ENCODE measurements at regions not wholly inside any gene's neighbourhood (a gene's known extent, or its start where the extent isn't known, plus 50 kb on each side); places are given as distances from the start of the nearest gene placed in this dataset.

GRCh38 chr16:7137560-7138330 is 194.9 kb upstream of the RBFOX1 start:
- TF ChIP-seq, protein P1, sequence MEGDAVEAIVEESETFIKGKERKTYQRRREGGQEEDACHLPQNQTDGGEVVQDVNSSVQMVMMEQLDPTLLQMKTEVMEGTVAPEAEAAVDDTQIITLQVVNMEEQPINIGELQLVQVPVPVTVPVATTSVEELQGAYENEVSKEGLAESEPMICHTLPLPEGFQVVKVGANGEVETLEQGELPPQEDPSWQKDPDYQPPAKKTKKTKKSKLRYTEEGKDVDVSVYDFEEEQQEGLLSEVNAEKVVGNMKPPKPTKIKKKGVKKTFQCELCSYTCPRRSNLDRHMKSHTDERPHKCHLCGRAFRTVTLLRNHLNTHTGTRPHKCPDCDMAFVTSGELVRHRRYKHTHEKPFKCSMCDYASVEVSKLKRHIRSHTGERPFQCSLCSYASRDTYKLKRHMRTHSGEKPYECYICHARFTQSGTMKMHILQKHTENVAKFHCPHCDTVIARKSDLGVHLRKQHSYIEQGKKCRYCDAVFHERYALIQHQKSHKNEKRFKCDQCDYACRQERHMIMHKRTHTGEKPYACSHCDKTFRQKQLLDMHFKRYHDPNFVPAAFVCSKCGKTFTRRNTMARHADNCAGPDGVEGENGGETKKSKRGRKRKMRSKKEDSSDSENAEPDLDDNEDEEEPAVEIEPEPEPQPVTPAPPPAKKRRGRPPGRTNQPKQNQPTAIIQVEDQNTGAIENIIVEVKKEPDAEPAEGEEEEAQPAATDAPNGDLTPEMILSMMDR (IDR thresholded peaks at IDR 0.05), result no peak
- TF ChIP-seq POLR2A (IDR thresholded peaks at IDR 0.05) (no peak), EP300 (IDR thresholded peaks at IDR 0.05) (no peak), POLR2AphosphoS5 (IDR thresholded peaks at IDR 0.05) (no peak)

GRCh38 chr16:7132465-7132864 is 200.2 kb upstream of the RBFOX1 start:
- DNase-seq, result no peak
- no peaks in the 10 kb centered on the region for H3K9me3 ChIP-seq
- H3K36me3 ChIP-seq, result no peaks in the 10 kb centered on the region
- no peak for ATAC-seq (ENCODE audit: low FRiP score in 2 of 2)
- no peak overlapping the region for H3K4me3 ChIP-seq
- WGBS, 2 donors, result 93 to 94% methylated on average over 2 of the region's 2 CpGs
- H3K27ac ChIP-seq, result no peak overlapping the region
- no peaks in the 10 kb centered on the region for H3K27me3 ChIP-seq
- no peak for TF ChIP-seq POLR2A (IDR thresholded peaks at IDR 0.05)
- no peaks in the 10 kb centered on the region for H3K4me1 ChIP-seq

More at GRCh38 chr16:7137560-7138330, 194.9 kb upstream of the RBFOX1 start:
- Histone ChIP-seq H3K4me1 (no peaks in the 10 kb centered on the region), H3K27me3 (no peaks in the 10 kb centered on the region), H3K36me3 (no peaks in the 10 kb centered on the region), H3K9me3 (no peaks in the 10 kb centered on the region), H3K27ac (no peak overlapping the region), H3K4me3 (no peak overlapping the region)
- DNase-seq, result no peak
- 49 to 54% methylated on average over 8 of the region's 8 CpGs for WGBS, 2 donors
- ATAC-seq (ENCODE audit: low FRiP score in 2 of 2), result no peak

GRCh38 chr16:7124701-7125100 is 207.9 kb upstream of the RBFOX1 start:
- Histone ChIP-seq H3K27me3 (no peaks in the 10 kb centered on the region), H3K4me1 (no peaks in the 10 kb centered on the region)
- TF ChIP-seq EP300 (IDR thresholded peaks at IDR 0.05), result no peak
- TF ChIP-seq, protein P1 (IDR thresholded peaks at IDR 0.05), result no peak

GRCh38 chr16:7124242-7124641 is 208.4 kb upstream of the RBFOX1 start:
- H3K4me3 ChIP-seq, result no peak overlapping the region
- TF ChIP-seq EP300 (IDR thresholded peaks at IDR 0.05) (no peak), POLR2A (IDR thresholded peaks at IDR 0.05) (no peak), POLR2AphosphoS5 (IDR thresholded peaks at IDR 0.05) (no peak)
- TF ChIP-seq, protein P1 (IDR thresholded peaks at IDR 0.05), result no peak
- H3K4me1 ChIP-seq, result no peaks in the 10 kb centered on the region
- ATAC-seq (ENCODE audit: low FRiP score in 2 of 2) (no peak), DNase-seq (no peak)
- H3K27me3 ChIP-seq, result no peaks in the 10 kb centered on the region
- H3K36me3 ChIP-seq, result no peaks in the 10 kb centered on the region
- H3K9me3 ChIP-seq, result no peaks in the 10 kb centered on the region
- 61 to 74% methylated on average over 2 of the region's 2 CpGs for WGBS, 2 donors
- H3K27ac ChIP-seq, result no peak overlapping the region

More at GRCh38 chr16:7124701-7125100, 207.9 kb upstream of the RBFOX1 start:
- 58 to 64% methylated on average over 5 of the region's 5 CpGs for WGBS, 2 donors
- ATAC-seq (ENCODE audit: low FRiP score in 2 of 2) (no peak), DNase-seq (no peak)
- H3K9me3 ChIP-seq, result no peaks in the 10 kb centered on the region
- no peak overlapping the region for H3K4me3 ChIP-seq
- H3K27ac ChIP-seq, result no peak overlapping the region
- no peaks in the 10 kb centered on the region for H3K36me3 ChIP-seq

GRCh38 chr16:7116734-7117133 is 215.9 kb upstream of the RBFOX1 start:
- 57 to 71% methylated on average over 3 of the region's 3 CpGs for WGBS, 2 donors
- H3K4me1 ChIP-seq, result no peaks in the 10 kb centered on the region
- no peak for DNase-seq

More at GRCh38 chr16:7116734-7117133, 215.9 kb upstream of the RBFOX1 start:
- no peaks in the 10 kb centered on the region for H3K27me3 ChIP-seq
- ATAC-seq (ENCODE audit: low FRiP score in 2 of 2), result no peak
- H3K9me3 ChIP-seq, result no peaks in the 10 kb centered on the region
- H3K27ac ChIP-seq, result no peak overlapping the region
- TF ChIP-seq, protein P1 (IDR thresholded peaks at IDR 0.05), result no peak
- TF ChIP-seq EP300 (IDR thresholded peaks at IDR 0.05), result no peak
- no peak for TF ChIP-seq POLR2AphosphoS5 (IDR thresholded peaks at IDR 0.05)
- TF ChIP-seq POLR2A (IDR thresholded peaks at IDR 0.05), result no peak
- H3K4me3 ChIP-seq, result no peak overlapping the region
- no peaks in the 10 kb centered on the region for H3K36me3 ChIP-seq
